Stimulated activated CD4-positive, alpha-beta T cell treated with anti-CD3 and anti-CD28 coated beads, Interleukin-4, amount 100 ng/mL, for 1 hour (primary cell): ENCODE measurements at regions not wholly inside any gene's neighbourhood (a gene's known extent, or its start where the extent isn't known, plus 50 kb on each side); places are given as distances from the start of the nearest gene placed in this dataset.

ENCODE experiments used
- DNase-seq: peaks from one replicate; pipeline ENCODE4 v3.0.0-alpha.2; 2020

- no peak for DNase-seq
Observed at GRCh38 chr22:47600791-47601625, 838.6 kb downstream of the TBC1D22A start.

GRCh38 chr22:47600281-47600680, 837.8 kb downstream of the TBC1D22A start:
- DNase-seq, result no peak

- no peak for DNase-seq
Observed at GRCh38 chr22:47599753-47600152, 837.3 kb downstream of the TBC1D22A start.

DNA sequence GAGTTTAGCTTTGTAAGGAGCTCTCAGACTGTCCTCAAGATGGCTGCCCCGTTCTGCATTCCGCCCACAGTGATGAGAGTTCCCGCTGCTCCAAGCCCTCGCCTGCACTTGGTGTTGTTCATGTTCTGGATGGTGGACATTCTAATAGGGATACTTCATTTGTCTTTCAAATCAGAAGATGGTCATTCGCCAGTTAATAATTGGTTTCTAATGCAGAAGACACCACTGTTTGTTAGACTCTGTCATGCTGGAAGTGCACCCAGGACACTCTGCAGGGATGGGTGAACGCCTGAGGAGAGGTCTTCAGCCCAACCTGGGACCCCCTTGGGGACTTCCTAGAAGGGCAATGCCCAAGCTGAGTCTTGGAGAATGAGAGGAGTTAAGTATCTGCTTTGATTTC, 836.4 kb downstream of the TBC1D22A start:
- no peak for DNase-seq

DNA sequence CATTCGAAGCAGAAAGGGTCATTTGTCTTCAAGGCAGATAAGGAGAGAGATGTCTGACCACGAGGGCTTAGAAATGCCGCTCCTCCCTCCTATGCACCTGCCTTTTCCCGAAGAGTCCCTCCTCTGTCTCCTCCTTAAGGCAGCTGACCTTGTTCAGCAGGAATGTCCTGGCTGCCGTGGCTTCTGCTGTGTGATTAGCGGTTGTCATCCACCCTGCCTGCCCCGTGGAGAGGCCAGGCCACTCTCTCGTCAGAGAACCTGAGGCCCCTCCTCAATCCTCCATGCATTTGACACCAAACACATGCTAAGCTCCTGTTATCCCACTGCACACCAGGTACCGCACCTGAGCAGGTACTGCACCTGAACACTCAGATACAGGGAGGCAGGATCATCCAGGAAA, 834.6 kb downstream of the TBC1D22A start:
- no peak for DNase-seq

- DNase-seq, result no peak
Observed at GRCh38 chr22:47596176-47596690, 833.8 kb downstream of the TBC1D22A start.

GRCh38 chr22:47594836-47595521, 832.5 kb downstream of the TBC1D22A start:
- no peak for DNase-seq

- DNase-seq, result no peak
Observed at GRCh38 chr22:47593911-47594311, 831.5 kb downstream of the TBC1D22A start.

- DNase-seq, result no peak
Observed at GRCh38 chr22:47593291-47593690, 830.8 kb downstream of the TBC1D22A start.

DNA sequence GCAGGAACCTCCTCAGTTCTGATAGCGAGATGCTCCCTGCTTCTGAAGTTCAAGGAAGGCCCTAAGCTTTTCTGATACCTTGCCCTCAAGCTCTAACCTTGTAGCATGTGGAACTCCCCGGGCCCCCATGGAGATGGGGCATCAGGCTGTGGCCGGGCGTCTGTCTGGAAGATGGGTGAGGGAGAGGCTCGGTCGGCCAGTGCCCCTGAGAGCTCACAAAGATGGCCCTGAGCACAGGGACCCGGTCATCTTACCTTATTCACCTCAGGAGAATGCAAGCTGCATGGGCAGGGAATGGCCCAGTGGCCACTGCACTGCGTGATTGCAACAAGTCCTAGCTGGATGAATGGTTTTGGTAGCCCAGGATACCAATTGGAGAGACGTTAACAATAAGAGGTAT, 830.3 kb downstream of the TBC1D22A start:
- DNase-seq, result no peak

- DNase-seq, result no peak
Observed at GRCh38 chr22:47591709-47592108, 829.3 kb downstream of the TBC1D22A start.

GRCh38 chr22:47591016-47591415, 828.6 kb downstream of the TBC1D22A start:
- no peak for DNase-seq

- DNase-seq, result no peak
Observed at GRCh38 chr22:47589271-47590250, 827.1 kb downstream of the TBC1D22A start.

- DNase-seq, result no peak
Observed at GRCh38 chr22:47588578-47588960, 826.1 kb downstream of the TBC1D22A start.

DNA sequence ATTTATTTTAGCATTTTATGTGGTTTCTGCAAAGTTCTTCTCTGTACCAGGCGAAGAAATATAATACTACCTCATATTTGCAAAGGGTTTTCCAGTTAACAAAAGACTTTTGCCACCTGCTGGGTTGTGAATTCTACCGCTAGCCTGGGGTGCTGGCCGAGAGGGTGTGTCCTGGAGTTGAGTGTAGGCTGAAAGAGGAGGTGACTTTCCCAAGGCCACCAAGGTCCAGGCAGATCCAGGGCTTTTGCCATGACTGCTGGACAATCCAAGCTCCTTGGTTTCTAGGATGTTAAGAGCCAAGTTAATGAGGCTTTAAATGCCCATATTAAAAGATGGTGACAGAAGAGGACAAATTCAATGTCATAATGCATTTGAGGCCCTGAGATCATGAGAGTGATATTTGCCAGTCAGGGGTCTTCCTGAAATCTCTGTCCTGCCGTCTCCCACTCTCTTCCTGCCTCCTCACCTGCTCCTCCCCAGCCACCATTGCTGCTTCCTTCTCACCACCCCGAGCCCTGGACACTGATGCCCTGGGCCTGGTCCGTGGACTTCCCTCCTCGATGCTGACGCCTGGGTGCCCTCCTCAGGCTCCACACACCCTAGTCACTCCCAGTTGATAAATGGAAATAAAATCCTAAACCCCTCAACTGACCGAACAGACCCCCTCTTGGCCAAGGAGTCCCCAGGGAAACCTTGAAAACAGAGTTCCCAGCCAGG, 825.6 kb downstream of the TBC1D22A start:
- DNase-seq, result no peak

GRCh38 chr22:47587361-47587760, 824.9 kb downstream of the TBC1D22A start:
- no peak for DNase-seq

GRCh38 chr22:47586946-47587345, 824.5 kb downstream of the TBC1D22A start:
- DNase-seq, result no peak

GRCh38 chr22:47586038-47586437, 823.6 kb downstream of the TBC1D22A start:
- DNase-seq, result no peak

DNA sequence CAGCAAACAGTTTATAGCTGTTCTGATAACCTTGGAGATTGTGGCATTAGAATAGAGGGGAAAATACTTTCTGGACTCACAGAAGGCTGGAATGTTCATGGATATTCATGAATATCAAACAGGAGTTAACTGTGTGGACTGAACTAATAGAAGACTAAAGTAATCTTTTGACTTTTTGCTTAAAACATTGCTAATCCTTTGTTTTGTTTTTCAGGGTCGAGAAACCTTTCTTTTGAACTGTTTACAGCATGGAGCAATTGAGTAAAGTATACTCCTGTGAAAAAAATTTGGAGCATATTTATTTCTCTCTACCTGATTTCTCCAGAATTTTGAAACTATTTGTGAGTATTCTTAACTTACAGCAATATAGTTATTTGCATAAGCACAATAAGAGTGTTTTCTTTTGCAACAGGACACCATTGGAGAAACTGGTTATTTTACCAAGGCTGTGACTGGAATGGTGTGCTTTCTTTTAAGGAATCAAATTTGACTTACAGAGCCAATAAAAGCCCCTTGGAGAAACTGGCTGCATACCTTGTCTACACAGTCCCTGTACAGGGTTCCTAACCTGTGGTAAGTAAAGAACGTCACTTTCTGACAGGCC, 821.6 kb downstream of the TBC1D22A start:
- no peak for DNase-seq

GRCh38 chr22:47582067-47582466, 819.6 kb downstream of the TBC1D22A start:
- DNase-seq, result no peak

- no peak for DNase-seq
Observed at GRCh38 chr22:47580121-47580520, 817.7 kb downstream of the TBC1D22A start.

GRCh38 chr22:47576908-47577307, 814.5 kb downstream of the TBC1D22A start:
- no peak for DNase-seq
